GM12874 (cell line): ENCODE measurements at regions not wholly inside any gene's neighbourhood (a gene's known extent, or its start where the extent isn't known, plus 50 kb on each side); places are given as distances from the start of the nearest gene placed in this dataset.

Experiments used
- TF ChIP-seq, protein P1 (sequence below): IDR thresholded peaks from 2 replicates; pipeline ENCODE4 v1.5.1; 2011; ENCODE audit warnings: low read depth, mild to moderate bottlenecking, control low read depth, low read length, moderate library complexity; ENCODE audit not compliant: insufficient read depth

- TF ChIP-seq, protein P1, sequence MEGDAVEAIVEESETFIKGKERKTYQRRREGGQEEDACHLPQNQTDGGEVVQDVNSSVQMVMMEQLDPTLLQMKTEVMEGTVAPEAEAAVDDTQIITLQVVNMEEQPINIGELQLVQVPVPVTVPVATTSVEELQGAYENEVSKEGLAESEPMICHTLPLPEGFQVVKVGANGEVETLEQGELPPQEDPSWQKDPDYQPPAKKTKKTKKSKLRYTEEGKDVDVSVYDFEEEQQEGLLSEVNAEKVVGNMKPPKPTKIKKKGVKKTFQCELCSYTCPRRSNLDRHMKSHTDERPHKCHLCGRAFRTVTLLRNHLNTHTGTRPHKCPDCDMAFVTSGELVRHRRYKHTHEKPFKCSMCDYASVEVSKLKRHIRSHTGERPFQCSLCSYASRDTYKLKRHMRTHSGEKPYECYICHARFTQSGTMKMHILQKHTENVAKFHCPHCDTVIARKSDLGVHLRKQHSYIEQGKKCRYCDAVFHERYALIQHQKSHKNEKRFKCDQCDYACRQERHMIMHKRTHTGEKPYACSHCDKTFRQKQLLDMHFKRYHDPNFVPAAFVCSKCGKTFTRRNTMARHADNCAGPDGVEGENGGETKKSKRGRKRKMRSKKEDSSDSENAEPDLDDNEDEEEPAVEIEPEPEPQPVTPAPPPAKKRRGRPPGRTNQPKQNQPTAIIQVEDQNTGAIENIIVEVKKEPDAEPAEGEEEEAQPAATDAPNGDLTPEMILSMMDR: no peak
Observed at GRCh38 chr7:17097668-17098297, 200.7 kb upstream of the AHR start.

- TF ChIP-seq, protein P1: no peak
Observed at GRCh38 chr7:17098515-17098914, 199.9 kb upstream of the AHR start.

- TF ChIP-seq, protein P1: no peak
Observed at GRCh38 chr7:17099083-17099973, 199.1 kb upstream of the AHR start.

- TF ChIP-seq, protein P1: no peak
Observed at GRCh38 chr7:17101207-17101696, 197.2 kb upstream of the AHR start.

DNA sequence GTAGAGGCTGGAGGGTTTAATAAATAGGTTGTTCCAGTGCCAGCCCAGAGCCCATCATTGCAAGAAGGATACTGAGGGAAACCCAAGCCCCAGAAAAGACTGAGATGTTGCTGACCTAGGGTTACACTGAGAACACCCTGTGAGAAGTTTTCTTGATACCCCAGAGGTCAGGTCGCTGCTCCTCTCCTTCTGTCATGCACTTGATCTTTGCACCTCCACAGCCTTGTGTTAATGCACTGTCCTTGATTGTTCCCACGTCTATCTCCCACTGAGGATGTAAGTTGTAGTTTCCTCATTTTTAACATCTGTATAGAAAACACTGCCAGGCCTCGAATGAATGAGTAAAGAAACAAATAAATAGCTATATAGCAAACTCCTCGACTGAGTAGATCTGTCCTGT lies 195.3 kb upstream of the AHR start:
- TF ChIP-seq, protein P1: no peak

GRCh38 chr7:17103984-17104383 lies 194.5 kb upstream of the AHR start:
- TF ChIP-seq, protein P1: no peak

GRCh38 chr7:17104419-17104818 lies 194.0 kb upstream of the AHR start:
- TF ChIP-seq, protein P1: no peak
